ENCODE measurements at regions not wholly inside any gene's neighbourhood (a gene's known extent, or its start where the extent isn't known, plus 50 kb on each side); places are given as distances from the start of the nearest gene placed in this dataset.

DNA sequence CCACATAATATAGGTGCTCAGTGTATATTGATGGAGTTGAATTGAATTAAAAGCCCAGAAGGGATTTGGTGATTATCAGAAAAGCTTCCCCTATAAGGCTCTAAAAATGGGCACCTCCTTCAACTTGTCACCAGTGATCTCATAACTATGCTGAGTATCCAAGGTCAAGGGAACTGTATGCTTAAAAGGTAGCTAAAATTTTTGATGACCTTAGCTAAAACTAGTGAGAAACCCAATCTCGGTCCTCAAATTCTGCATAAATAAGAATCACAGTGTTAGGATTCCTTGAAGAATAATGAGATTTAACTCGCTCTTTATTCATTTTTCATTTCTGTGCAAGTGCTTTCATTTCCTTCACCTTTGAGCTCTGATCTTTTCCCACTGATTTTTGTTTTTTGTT, 87.7 kb upstream of the AP1S2 start:
- TF ChIP-seq EZH2 (IDR thresholded peaks at IDR 0.05; ENCODE audit: borderline replicate concordance, low read depth, low read length, severe bottlenecking) (no peak), CTCF (IDR thresholded peaks at IDR 0.05; ENCODE audit: borderline replicate concordance, extremely low read depth, low read length, poor library complexity, severe bottlenecking) (no peak)
- no peak overlapping the region for H3K4me2 ChIP-seq (ENCODE audit: insufficient read depth, low read length)
- H3K79me2 ChIP-seq (ENCODE audit: insufficient read depth, low read length), result no peaks in the 10 kb centered on the region
- H3K27me3 ChIP-seq (ENCODE audit: insufficient read depth, low read length, poor library complexity), result no peaks in the 10 kb centered on the region
- no peaks in the 10 kb centered on the region for H3K36me3 ChIP-seq (ENCODE audit: insufficient read depth, low read length)
- DNase-seq (no peak), ATAC-seq (ENCODE audit: insufficient read depth, low read depth) (no peak)
- no peak overlapping the region for H2AFZ ChIP-seq (ENCODE audit: low read depth, low read length)
- no peaks in the 10 kb centered on the region for H3K9me3 ChIP-seq (ENCODE audit: insufficient read depth, low read length, severe bottlenecking)
- H3K27ac ChIP-seq (ENCODE audit: low read length), result no peak overlapping the region
- H3K9ac ChIP-seq (ENCODE audit: low read depth, low read length), result no peak overlapping the region
- H4K20me1 ChIP-seq (ENCODE audit: insufficient read depth, low read length), result no peaks in the 10 kb centered on the region
- H3K4me1 ChIP-seq (ENCODE audit: insufficient read depth, low read length), result no peaks in the 10 kb centered on the region
- H3K4me3 ChIP-seq (ENCODE audit: low read depth in 1 of 2, low read length in 2 of 2), result no peak overlapping the region

- Histone ChIP-seq H4K20me1 (ENCODE audit: insufficient read depth, low read length) (no peaks in the 10 kb centered on the region), H3K9ac (ENCODE audit: low read depth, low read length) (no peak overlapping the region), H3K4me3 (ENCODE audit: low read depth in 1 of 2, low read length in 2 of 2) (no peak overlapping the region), H3K4me1 (ENCODE audit: insufficient read depth, low read length) (no peaks in the 10 kb centered on the region), H3K27me3 (ENCODE audit: insufficient read depth, low read length, poor library complexity) (no peaks in the 10 kb centered on the region), H3K27ac (ENCODE audit: low read length) (no peak overlapping the region), H3K4me2 (ENCODE audit: insufficient read depth, low read length) (no peak overlapping the region), H2AFZ (ENCODE audit: low read depth, low read length) (no peak overlapping the region), H3K9me3 (ENCODE audit: insufficient read depth, low read length, severe bottlenecking) (no peaks in the 10 kb centered on the region), H3K36me3 (ENCODE audit: insufficient read depth, low read length) (no peaks in the 10 kb centered on the region), H3K79me2 (ENCODE audit: insufficient read depth, low read length) (no peaks in the 10 kb centered on the region)
- ATAC-seq (ENCODE audit: insufficient read depth, low read depth), result no peak
- TF ChIP-seq CTCF (IDR thresholded peaks at IDR 0.05; ENCODE audit: borderline replicate concordance, extremely low read depth, low read length, poor library complexity, severe bottlenecking) (no peak), EZH2 (IDR thresholded peaks at IDR 0.05; ENCODE audit: borderline replicate concordance, low read depth, low read length, severe bottlenecking) (no peak)
- no peak for DNase-seq
Observed at GRCh38 chrX:15939737-15940136, 85.1 kb upstream of the AP1S2 start.

GRCh38 chrX:15938072-15938471, 83.5 kb upstream of the AP1S2 start:
- no peaks in the 10 kb centered on the region for H3K4me1 ChIP-seq (ENCODE audit: insufficient read depth, low read length)
- no peaks in the 10 kb centered on the region for H3K79me2 ChIP-seq (ENCODE audit: insufficient read depth, low read length)
- H3K27me3 ChIP-seq (ENCODE audit: insufficient read depth, low read length, poor library complexity), result no peaks in the 10 kb centered on the region
- no peaks in the 10 kb centered on the region for H3K9me3 ChIP-seq (ENCODE audit: insufficient read depth, low read length, severe bottlenecking)
- H3K36me3 ChIP-seq (ENCODE audit: insufficient read depth, low read length), result no peaks in the 10 kb centered on the region
- no peak overlapping the region for H3K4me3 ChIP-seq (ENCODE audit: low read depth in 1 of 2, low read length in 2 of 2)
- no peak overlapping the region for H3K27ac ChIP-seq (ENCODE audit: low read length)
- H3K9ac ChIP-seq (ENCODE audit: low read depth, low read length), result no peak overlapping the region
- H2AFZ ChIP-seq (ENCODE audit: low read depth, low read length), result no peak overlapping the region
- TF ChIP-seq CTCF (IDR thresholded peaks at IDR 0.05; ENCODE audit: borderline replicate concordance, extremely low read depth, low read length, poor library complexity, severe bottlenecking) (no peak), EZH2 (IDR thresholded peaks at IDR 0.05; ENCODE audit: borderline replicate concordance, low read depth, low read length, severe bottlenecking) (no peak)
- DNase-seq (no peak), ATAC-seq (ENCODE audit: insufficient read depth, low read depth) (no peak)
- no peaks in the 10 kb centered on the region for H4K20me1 ChIP-seq (ENCODE audit: insufficient read depth, low read length)
- H3K4me2 ChIP-seq (ENCODE audit: insufficient read depth, low read length), result no peak overlapping the region

DNA sequence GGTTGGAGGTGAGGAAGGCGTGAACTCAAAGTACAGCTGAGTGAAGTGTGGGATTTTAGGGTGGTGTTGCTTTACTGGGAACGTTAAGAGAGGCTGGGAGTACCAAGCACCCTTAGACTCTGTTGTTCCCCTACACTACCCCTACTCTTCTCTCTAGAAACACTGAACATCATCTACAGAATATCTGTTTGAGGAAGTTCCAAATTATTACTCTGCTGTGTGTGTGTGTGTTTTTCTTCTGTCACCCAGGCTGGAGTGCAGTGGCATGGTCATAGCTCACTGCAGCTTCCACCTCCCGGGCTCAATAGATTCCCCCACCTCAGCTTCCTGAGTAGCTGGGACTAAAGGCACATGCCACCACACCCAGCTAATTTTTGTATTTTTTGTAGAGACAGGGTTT, 76.7 kb upstream of the AP1S2 start:
- Histone ChIP-seq H3K27ac (ENCODE audit: low read length) (no peak overlapping the region), H4K20me1 (ENCODE audit: insufficient read depth, low read length) (no peaks in the 10 kb centered on the region), H3K4me1 (ENCODE audit: insufficient read depth, low read length) (no peaks in the 10 kb centered on the region), H3K9ac (ENCODE audit: low read depth, low read length) (no peak overlapping the region), H3K36me3 (ENCODE audit: insufficient read depth, low read length) (no peaks in the 10 kb centered on the region), H3K4me3 (ENCODE audit: low read depth in 1 of 2, low read length in 2 of 2) (no peak overlapping the region), H2AFZ (ENCODE audit: low read depth, low read length) (no peak overlapping the region), H3K27me3 (ENCODE audit: insufficient read depth, low read length, poor library complexity) (no peaks in the 10 kb centered on the region), H3K4me2 (ENCODE audit: insufficient read depth, low read length) (no peak overlapping the region), H3K79me2 (ENCODE audit: insufficient read depth, low read length) (no peaks in the 10 kb centered on the region), H3K9me3 (ENCODE audit: insufficient read depth, low read length, severe bottlenecking) (no peaks in the 10 kb centered on the region)
- no peak for TF ChIP-seq CTCF (IDR thresholded peaks at IDR 0.05; ENCODE audit: borderline replicate concordance, extremely low read depth, low read length, poor library complexity, severe bottlenecking)
- no peak for TF ChIP-seq EZH2 (IDR thresholded peaks at IDR 0.05; ENCODE audit: borderline replicate concordance, low read depth, low read length, severe bottlenecking)
- no peak for DNase-seq
- no peak for ATAC-seq (ENCODE audit: insufficient read depth, low read depth)
